Testis (tissue), 2 donors: ENCODE measurements at regions not wholly inside any gene's neighbourhood (a gene's known extent, or its start where the extent isn't known, plus 50 kb on each side); places are given as distances from the start of the nearest gene placed in this dataset.

Experiments used
- DNase-seq: peaks from one replicate; pipeline ENCODE4 v3.0.0-alpha.2; 2019
- H3K27ac ChIP-seq, 2 donors: fragments of 200-600 bp; sonication (generic); one replicate each; pipeline ENCODE4 v1.5.1; 2019
- H3K27me3 ChIP-seq: fragments of 200-600 bp; sonication (generic); one replicate; pipeline ENCODE4 v1.5.1; 2019
- H3K36me3 ChIP-seq: fragments of 200-600 bp; sonication (generic); one replicate; pipeline ENCODE4 v1.5.1; 2017; ENCODE audit warnings: low read depth; ENCODE audit errors: missing control alignments
- H3K4me1 ChIP-seq: fragments of 200-600 bp; sonication (generic); one replicate; pipeline ENCODE4 v1.5.1; 2019
- H3K4me3 ChIP-seq, 2 donors: fragments of 200-600 bp; sonication (generic); one replicate each; pipeline ENCODE4 v1.5.1; 2017 to 2019
- H3K9me3 ChIP-seq: fragments of 200-600 bp; sonication (generic); one replicate; pipeline ENCODE4 v1.5.1; 2017
- CTCF ChIP-seq, 3 experiments: fragments of 450-650 bp in 2 of 3; fragments of 200-600 bp in 1 of 3; sonication (generic) in 1 of 3; IDR thresholded peaks; one replicate each; pipeline ENCODE4 v1.5.1; 2016 to 2019; ENCODE audit warnings: antibody characterized with exemption in 3 of 3, mild to moderate bottlenecking in 2 of 3, moderate library complexity in 1 of 3
- POLR2A ChIP-seq: fragments of 450-650 bp; IDR thresholded peaks from one replicate; pipeline ENCODE4 v1.6.1; 2017; ENCODE audit warnings: antibody characterized with exemption, mild to moderate bottlenecking, moderate library complexity
- WGBS, 2 donors: methylation state at CpG; one replicate each; pipeline ENCODE4 v1.1.5; 2018; 5-methylcytosine and 5-hydroxymethylcytosine counted together
- intact Hi-C: fragments of 100-400 bp; cut with DNase I; formaldehyde crosslinking; loops from one replicate; pipeline ENCODE4 v1.15.1; 2023; ENCODE audit warnings: low total_unique reads

- TF ChIP-seq POLR2A: no peak
- TF ChIP-seq CTCF (IDR thresholded peaks at IDR 0.05): no peak
- H3K27ac ChIP-seq: no peak overlapping the region
- H3K36me3 ChIP-seq: no peaks in the 10 kb centered on the region
- peaks cover 30% of the 10 kb centered on the region for H3K4me1 ChIP-seq
- no peaks in the 10 kb centered on the region for H3K9me3 ChIP-seq
- H3K27me3 ChIP-seq: no peaks in the 10 kb centered on the region
- intact Hi-C loops: no loop called here
- no peak for DNase-seq
- 93 to 95% methylated on average over 17 of the region's 17 CpGs for WGBS, 2 donors
- H3K4me3 ChIP-seq: no peak overlapping the region
Observed at GRCh38 chr2:9767656-9768281, 75.5 kb upstream of the TAF1B start.

- Histone ChIP-seq H3K4me1 (peaks cover 30% of the 10 kb centered on the region), H3K27me3 (no peaks in the 10 kb centered on the region), H3K4me3 (no peak overlapping the region), H3K9me3 (no peaks in the 10 kb centered on the region), H3K36me3 (no peaks in the 10 kb centered on the region), H3K27ac (no peak overlapping the region)
- peak; percentile 74 for DNase-seq
- 61 to 79% methylated on average over 10 to 12 of the region's 12 CpGs for WGBS, 2 donors
- peak; percentile 22 to 46 (median 25) for TF ChIP-seq CTCF (IDR thresholded peaks at IDR 0.05)
- TF ChIP-seq POLR2A: no peak
- intact Hi-C loops: no loop called here
Observed at GRCh38 chr2:9768388-9768787, 74.9 kb upstream of the TAF1B start.

GRCh38 chr2:9769171-9770005 lies 73.9 kb upstream of the TAF1B start:
- H3K27ac ChIP-seq: no peak overlapping the region
- no peak for DNase-seq
- H3K9me3 ChIP-seq: no peaks in the 10 kb centered on the region
- TF ChIP-seq CTCF (IDR thresholded peaks at IDR 0.05): no peak
- no peak for TF ChIP-seq POLR2A
- H3K36me3 ChIP-seq: no peaks in the 10 kb centered on the region
- intact Hi-C loops: no loop called here
- H3K4me3 ChIP-seq: no peak overlapping the region
- 65 to 72% methylated on average over 4 to 19 of the region's 19 CpGs for WGBS, 2 donors
- peaks cover 30% of the 10 kb centered on the region for H3K4me1 ChIP-seq
- H3K27me3 ChIP-seq: no peaks in the 10 kb centered on the region

- Histone ChIP-seq H3K27me3 (no peaks in the 10 kb centered on the region), H3K4me3 (no peak overlapping the region), H3K27ac (no peak overlapping the region), H3K4me1 (peaks cover 30% of the 10 kb centered on the region), H3K36me3 (no peaks in the 10 kb centered on the region), H3K9me3 (no peaks in the 10 kb centered on the region)
- no peak for DNase-seq
- WGBS, 2 donors: 39 to 52% methylated on average over 6 of the region's 6 CpGs
- TF ChIP-seq POLR2A (no peak), CTCF (IDR thresholded peaks at IDR 0.05) (no peak)
- intact Hi-C loops: no loop called here
Observed at GRCh38 chr2:9770006-9770307, 73.3 kb upstream of the TAF1B start.
